ENCODE measurements at regions not wholly inside any gene's neighbourhood (a gene's known extent, or its start where the extent isn't known, plus 50 kb on each side); places are given as distances from the start of the nearest gene placed in this dataset.

- DNase-seq (ENCODE audit: low read depth, low spot score), result no peak
Observed at GRCh38 chr19:32091241-32091640, 254.2 kb upstream of the ZNF507 start.

GRCh38 chr19:32097011-32097410 lies 248.4 kb upstream of the ZNF507 start:
- peaks cover 43% of the 10 kb centered on the region for H3K9me3 ChIP-seq (ENCODE audit: insufficient read depth, low read length)
- no peaks in the 10 kb centered on the region for H3K4me1 ChIP-seq (ENCODE audit: insufficient read depth, insufficient read length)
- no peak overlapping the region for H3K4me3 ChIP-seq (ENCODE audit: insufficient read length, low read depth)
- no peaks in the 10 kb centered on the region for H3K36me3 ChIP-seq (ENCODE audit: insufficient read depth, insufficient read length, low read length)
- no peak overlapping the region for H3K9ac ChIP-seq (ENCODE audit: insufficient read length, low read depth)
- no peak for TF ChIP-seq SUZ12 (IDR thresholded peaks at IDR 0.05; ENCODE audit: extremely low read depth, insufficient read depth, insufficient read length)
- no peaks in the 10 kb centered on the region for H3K27me3 ChIP-seq (ENCODE audit: insufficient read depth, insufficient read length)
- DNase-seq (ENCODE audit: low read depth, low spot score), result no peak

More at GRCh38 chr19:32091241-32091640, 254.2 kb upstream of the ZNF507 start:
- H3K36me3 ChIP-seq (ENCODE audit: insufficient read depth, insufficient read length, low read length), result no peaks in the 10 kb centered on the region
- H3K4me3 ChIP-seq (ENCODE audit: insufficient read length, low read depth), result no peak overlapping the region
- H3K4me1 ChIP-seq (ENCODE audit: insufficient read depth, insufficient read length), result peaks cover 4% of the 10 kb centered on the region
- no peaks in the 10 kb centered on the region; the same call in 1 of the 2 replicates for H3K9me3 ChIP-seq (ENCODE audit: insufficient read depth, low read length)
- no peaks in the 10 kb centered on the region for H3K27me3 ChIP-seq (ENCODE audit: insufficient read depth, insufficient read length)
- no peak for TF ChIP-seq YY1 (IDR thresholded peaks at IDR 0.05; ENCODE audit: insufficient read depth, insufficient read length)
- H3K9ac ChIP-seq (ENCODE audit: insufficient read length, low read depth), result no peak overlapping the region

- Histone ChIP-seq H3K36me3 (ENCODE audit: insufficient read depth, insufficient read length, low read length) (no peaks in the 10 kb centered on the region), H3K9ac (ENCODE audit: insufficient read length, low read depth) (no peak overlapping the region), H3K9me3 (ENCODE audit: insufficient read depth, low read length) (peaks cover 43% of the 10 kb centered on the region), H3K27me3 (ENCODE audit: insufficient read depth, insufficient read length) (no peaks in the 10 kb centered on the region), H3K4me1 (ENCODE audit: insufficient read depth, insufficient read length) (no peaks in the 10 kb centered on the region), H3K4me3 (ENCODE audit: insufficient read length, low read depth) (no peak overlapping the region)
- TF ChIP-seq SUZ12 (IDR thresholded peaks at IDR 0.05; ENCODE audit: extremely low read depth, insufficient read depth, insufficient read length), result no peak
- no peak for DNase-seq (ENCODE audit: low read depth, low spot score)
Observed at GRCh38 chr19:32097620-32098019, 247.8 kb upstream of the ZNF507 start.

- TF ChIP-seq SUZ12 (IDR thresholded peaks at IDR 0.05; ENCODE audit: extremely low read depth, insufficient read depth, insufficient read length) (no peak), ZNF274 (IDR thresholded peaks at IDR 0.05; ENCODE audit: low read depth, low read length) (no peak), YY1 (IDR thresholded peaks at IDR 0.05; ENCODE audit: insufficient read depth, insufficient read length) (no peak)
- H3K9me3 ChIP-seq (ENCODE audit: insufficient read depth, low read length), result peaks cover 43% of the 10 kb centered on the region
- no peak overlapping the region for H3K4me3 ChIP-seq (ENCODE audit: insufficient read length, low read depth)
Observed at GRCh38 chr19:32098968-32099367, 246.4 kb upstream of the ZNF507 start.

GRCh38 chr19:32101206-32101605 lies 244.2 kb upstream of the ZNF507 start:
- TF ChIP-seq YY1 (IDR thresholded peaks at IDR 0.05; ENCODE audit: insufficient read depth, insufficient read length), result no peak
- TF ChIP-seq SUZ12 (IDR thresholded peaks at IDR 0.05; ENCODE audit: extremely low read depth, insufficient read depth, insufficient read length), result no peak
- TF ChIP-seq ZNF274 (IDR thresholded peaks at IDR 0.05; ENCODE audit: low read depth, low read length), result no peak
- Histone ChIP-seq H3K9me3 (ENCODE audit: insufficient read depth, low read length) (peaks cover 43% of the 10 kb centered on the region), H3K4me1 (ENCODE audit: insufficient read depth, insufficient read length) (no peaks in the 10 kb centered on the region), H3K4me3 (ENCODE audit: insufficient read length, low read depth) (no peak overlapping the region), H3K36me3 (ENCODE audit: insufficient read depth, insufficient read length, low read length) (no peaks in the 10 kb centered on the region), H3K27me3 (ENCODE audit: insufficient read depth, insufficient read length) (no peaks in the 10 kb centered on the region), H3K9ac (ENCODE audit: insufficient read length, low read depth) (no peak overlapping the region)
- DNase-seq (ENCODE audit: low read depth, low spot score), result no peak

More at GRCh38 chr19:32098968-32099367, 246.4 kb upstream of the ZNF507 start:
- no peaks in the 10 kb centered on the region for H3K27me3 ChIP-seq (ENCODE audit: insufficient read depth, insufficient read length)
- no peaks in the 10 kb centered on the region for H3K36me3 ChIP-seq (ENCODE audit: insufficient read depth, insufficient read length, low read length)
- H3K9ac ChIP-seq (ENCODE audit: insufficient read length, low read depth), result no peak overlapping the region
- DNase-seq (ENCODE audit: low read depth, low spot score), result peak; percentile 23
- H3K4me1 ChIP-seq (ENCODE audit: insufficient read depth, insufficient read length), result no peaks in the 10 kb centered on the region

- Histone ChIP-seq H3K27me3 (ENCODE audit: insufficient read depth, insufficient read length) (no peaks in the 10 kb centered on the region), H3K4me1 (ENCODE audit: insufficient read depth, insufficient read length) (no peaks in the 10 kb centered on the region), H3K9ac (ENCODE audit: insufficient read length, low read depth) (no peak overlapping the region), H3K36me3 (ENCODE audit: insufficient read depth, insufficient read length, low read length) (no peaks in the 10 kb centered on the region), H3K9me3 (ENCODE audit: insufficient read depth, low read length) (peaks cover 27% of the 10 kb centered on the region), H3K4me3 (ENCODE audit: insufficient read length, low read depth) (no peak overlapping the region)
- TF ChIP-seq ZNF274 (IDR thresholded peaks at IDR 0.05; ENCODE audit: low read depth, low read length), result no peak
- TF ChIP-seq SUZ12 (IDR thresholded peaks at IDR 0.05; ENCODE audit: extremely low read depth, insufficient read depth, insufficient read length), result no peak
- TF ChIP-seq YY1 (IDR thresholded peaks at IDR 0.05; ENCODE audit: insufficient read depth, insufficient read length), result no peak
- no peak for DNase-seq (ENCODE audit: low read depth, low spot score)
Observed at GRCh38 chr19:32103541-32103940, 241.9 kb upstream of the ZNF507 start.

GRCh38 chr19:32104153-32104849 lies 241.1 kb upstream of the ZNF507 start:
- DNase-seq (ENCODE audit: low read depth, low spot score), result no peak
- Histone ChIP-seq H3K4me3 (ENCODE audit: insufficient read length, low read depth) (no peak overlapping the region), H3K9me3 (ENCODE audit: insufficient read depth, low read length) (peaks cover 25% of the 10 kb centered on the region), H3K4me1 (ENCODE audit: insufficient read depth, insufficient read length) (no peaks in the 10 kb centered on the region), H3K36me3 (ENCODE audit: insufficient read depth, insufficient read length, low read length) (no peaks in the 10 kb centered on the region), H3K27me3 (ENCODE audit: insufficient read depth, insufficient read length) (no peaks in the 10 kb centered on the region), H3K9ac (ENCODE audit: insufficient read length, low read depth) (no peak overlapping the region)
- TF ChIP-seq ZNF274 (IDR thresholded peaks at IDR 0.05; ENCODE audit: low read depth, low read length), result no peak
- TF ChIP-seq SUZ12 (IDR thresholded peaks at IDR 0.05; ENCODE audit: extremely low read depth, insufficient read depth, insufficient read length), result no peak

- Histone ChIP-seq H3K4me1 (ENCODE audit: insufficient read depth, insufficient read length) (no peaks in the 10 kb centered on the region), H3K27me3 (ENCODE audit: insufficient read depth, insufficient read length) (no peaks in the 10 kb centered on the region), H3K9me3 (ENCODE audit: insufficient read depth, low read length) (peaks cover 20% of the 10 kb centered on the region), H3K4me3 (ENCODE audit: insufficient read length, low read depth) (no peak overlapping the region), H3K36me3 (ENCODE audit: insufficient read depth, insufficient read length, low read length) (no peaks in the 10 kb centered on the region), H3K9ac (ENCODE audit: insufficient read length, low read depth) (no peak overlapping the region)
- DNase-seq (ENCODE audit: low read depth, low spot score), result no peak
- TF ChIP-seq ZNF274 (IDR thresholded peaks at IDR 0.05; ENCODE audit: low read depth, low read length), result no peak
- TF ChIP-seq YY1 (IDR thresholded peaks at IDR 0.05; ENCODE audit: insufficient read depth, insufficient read length), result no peak
- no peak for TF ChIP-seq SUZ12 (IDR thresholded peaks at IDR 0.05; ENCODE audit: extremely low read depth, insufficient read depth, insufficient read length)
Observed at GRCh38 chr19:32104850-32105235, 240.6 kb upstream of the ZNF507 start.
